ENCODE measurements at regions not wholly inside any gene's neighbourhood (a gene's known extent, or its start where the extent isn't known, plus 50 kb on each side); places are given as distances from the start of the nearest gene placed in this dataset.

DNA sequence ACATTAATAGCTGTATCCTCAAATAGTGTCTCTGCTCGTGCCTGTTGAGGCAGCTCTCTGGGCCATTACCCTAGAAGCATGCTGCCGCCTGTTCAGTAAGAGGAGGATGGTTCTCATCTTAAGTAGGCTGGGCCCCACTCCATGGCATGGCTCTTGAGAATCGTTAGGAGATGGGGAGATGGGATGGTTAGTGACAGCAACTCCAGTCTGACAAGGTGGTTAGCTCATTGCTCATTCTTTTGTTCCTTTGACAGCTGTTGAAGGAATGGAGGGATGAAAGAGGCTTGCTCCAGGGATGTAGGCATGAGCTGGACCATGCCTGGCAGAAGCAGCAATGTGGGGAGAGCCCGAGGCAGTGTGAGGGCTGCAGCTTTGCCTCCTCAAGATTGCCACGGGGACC, 68.2 kb downstream of the MAP10 start:
- H2AFZ ChIP-seq (ENCODE audit: low read length), result no peak overlapping the region
- no peaks in the 10 kb centered on the region for H3K27me3 ChIP-seq (ENCODE audit: control insufficient read depth in 3 of 3, insufficient read depth in 3 of 3, low read depth in 1 of 3, low read length in 3 of 3)
- no peak overlapping the region for H3K14ac ChIP-seq (ENCODE audit: low read length)
- no peaks in the 10 kb centered on the region for H3K36me3 ChIP-seq (replicated peaks in 1 of 2; ENCODE audit: control insufficient read depth in 2 of 2, insufficient read depth in 2 of 2, low read length in 2 of 2)
- H2AK5ac ChIP-seq (ENCODE audit: low read depth, low read length), result no peak overlapping the region
- no peak overlapping the region for H3K4ac ChIP-seq (ENCODE audit: low read length)
- peaks cover 0 to 4% of the 10 kb centered on the region in 2 donors for H3K4me1 ChIP-seq (ENCODE audit: control insufficient read depth in 2 of 2, insufficient read depth in 1 of 2, low read depth in 1 of 2, low read length in 2 of 2)
- no peak overlapping the region for H2BK5ac ChIP-seq (ENCODE audit: low read length)
- H3K9me3 ChIP-seq (replicated peaks in 1 of 2; ENCODE audit: control insufficient read depth in 2 of 2, insufficient read depth in 1 of 2, low read depth in 1 of 2, low read length in 2 of 2), result peaks cover 0 to 2% of the 10 kb centered on the region in 2 donors
- H4K8ac ChIP-seq (ENCODE audit: low read depth, low read length), result peak overlapping the region; percentile 89
- H3K79me1 ChIP-seq (ENCODE audit: low read depth, low read length), result no peaks in the 10 kb centered on the region
- no peak overlapping the region for H2BK15ac ChIP-seq (ENCODE audit: low read length)
- H3K23ac ChIP-seq (ENCODE audit: low read depth, low read length, poor library complexity), result no peak overlapping the region
- no peak overlapping the region for H3K4me2 ChIP-seq (ENCODE audit: insufficient read depth, low read length, poor library complexity, severe bottlenecking)
- H3K4me3 ChIP-seq (ENCODE audit: low read length in 2 of 2), result no peak overlapping the region
- no CpG with 5 or more reads among the region's 5 CpGs for WGBS, 2 donors (ENCODE audit: extremely low coverage in 2 of 2, insufficient read length in 2 of 2, insufficient replicate concordance in 1 of 2)
- H4K91ac ChIP-seq (ENCODE audit: low read depth, low read length, poor library complexity), result no peak overlapping the region
- H2BK120ac ChIP-seq (ENCODE audit: low read depth, low read length), result no peak overlapping the region
- no peak for DNase-seq (ENCODE audit: low spot score)
- H2BK12ac ChIP-seq (ENCODE audit: low read length), result no peak overlapping the region
- H3K27ac ChIP-seq (replicated peaks; ENCODE audit: low read length), result no peak overlapping the region
- no peak overlapping the region for H3K9ac ChIP-seq (ENCODE audit: low read depth, low read length, poor library complexity)
- H3K18ac ChIP-seq (ENCODE audit: low read length), result no peak overlapping the region

DNA sequence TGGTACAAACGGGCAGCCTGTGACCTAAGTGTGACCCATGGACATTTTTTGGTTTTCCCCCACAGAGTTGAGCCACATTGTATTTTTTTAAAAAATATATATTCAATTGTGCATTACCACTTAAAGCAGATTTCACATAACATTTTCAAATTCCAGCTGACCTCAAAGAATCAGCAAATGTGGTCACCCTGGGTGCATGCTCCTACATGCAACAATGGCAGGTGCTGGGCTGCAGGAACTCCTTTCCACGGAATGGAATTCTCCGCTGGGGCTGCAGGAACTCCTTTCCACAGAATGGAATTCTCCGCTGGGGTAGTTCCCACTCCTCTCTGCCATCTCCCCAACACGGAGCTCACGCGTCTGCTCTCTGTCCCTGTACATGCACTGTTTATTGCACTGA, 68.7 kb downstream of the MAP10 start:
- Histone ChIP-seq H3K4me3 (ENCODE audit: low read length in 2 of 2) (no peak overlapping the region), H3K4ac (ENCODE audit: low read length) (no peak overlapping the region), H2AK5ac (ENCODE audit: low read depth, low read length) (no peak overlapping the region), H2BK5ac (ENCODE audit: low read length) (no peak overlapping the region), H3K9me3 (replicated peaks in 1 of 2; ENCODE audit: control insufficient read depth in 2 of 2, insufficient read depth in 1 of 2, low read depth in 1 of 2, low read length in 2 of 2) (peaks cover 0 to 2% of the 10 kb centered on the region in 2 donors), H2BK12ac (ENCODE audit: low read length) (no peak overlapping the region), H4K8ac (ENCODE audit: low read depth, low read length) (no peak overlapping the region), H3K36me3 (replicated peaks in 1 of 2; ENCODE audit: control insufficient read depth in 2 of 2, insufficient read depth in 2 of 2, low read length in 2 of 2) (no peaks in the 10 kb centered on the region), H3K23ac (ENCODE audit: low read depth, low read length, poor library complexity) (no peak overlapping the region), H4K91ac (ENCODE audit: low read depth, low read length, poor library complexity) (no peak overlapping the region), H2BK120ac (ENCODE audit: low read depth, low read length) (no peak overlapping the region), H3K27me3 (ENCODE audit: control insufficient read depth in 3 of 3, insufficient read depth in 3 of 3, low read depth in 1 of 3, low read length in 3 of 3) (no peaks in the 10 kb centered on the region), H3K4me1 (ENCODE audit: control insufficient read depth in 2 of 2, insufficient read depth in 1 of 2, low read depth in 1 of 2, low read length in 2 of 2) (peaks cover 0 to 4% of the 10 kb centered on the region in 2 donors), H3K79me1 (ENCODE audit: low read depth, low read length) (no peaks in the 10 kb centered on the region), H3K9ac (ENCODE audit: low read depth, low read length, poor library complexity) (no peak overlapping the region), H2BK15ac (ENCODE audit: low read length) (no peak overlapping the region), H3K18ac (ENCODE audit: low read length) (no peak overlapping the region), H2AFZ (ENCODE audit: low read length) (no peak overlapping the region), H3K14ac (ENCODE audit: low read length) (no peak overlapping the region), H3K4me2 (ENCODE audit: insufficient read depth, low read length, poor library complexity, severe bottlenecking) (no peak overlapping the region), H3K27ac (replicated peaks; ENCODE audit: low read length) (no peak overlapping the region)
- WGBS, 2 donors (ENCODE audit: extremely low coverage in 2 of 2, insufficient read length in 2 of 2, insufficient replicate concordance in 1 of 2), result no CpG with 5 or more reads among the region's 7 CpGs
- DNase-seq (ENCODE audit: low spot score), result no peak

DNA sequence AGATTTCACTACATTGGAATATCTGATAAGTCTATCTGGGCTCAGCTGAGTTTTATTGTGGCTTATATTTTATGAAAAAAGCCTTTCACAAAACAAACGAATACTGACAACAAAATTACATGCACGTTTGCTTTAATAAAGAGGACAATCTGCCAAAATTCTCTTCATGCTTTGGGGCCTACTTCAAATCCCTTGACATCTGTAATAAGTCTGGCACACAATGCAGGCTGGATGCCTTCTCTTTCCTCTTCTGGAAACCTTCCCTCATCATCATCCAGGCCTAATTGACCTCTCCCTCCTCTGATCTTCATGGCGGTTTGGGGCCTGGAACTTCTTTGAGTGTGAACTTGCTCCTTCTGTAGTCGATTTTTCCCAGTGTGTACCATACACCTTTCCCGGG, 70.3 kb downstream of the MAP10 start:
- Histone ChIP-seq H3K4me2 (ENCODE audit: insufficient read depth, low read length, poor library complexity, severe bottlenecking) (no peak overlapping the region), H3K9ac (ENCODE audit: low read depth, low read length, poor library complexity) (no peak overlapping the region), H4K91ac (ENCODE audit: low read depth, low read length, poor library complexity) (no peak overlapping the region), H3K27me3 (ENCODE audit: control insufficient read depth in 3 of 3, insufficient read depth in 3 of 3, low read depth in 1 of 3, low read length in 3 of 3) (no peaks in the 10 kb centered on the region), H2AK5ac (ENCODE audit: low read depth, low read length) (no peak overlapping the region), H3K14ac (ENCODE audit: low read length) (no peak overlapping the region), H2BK5ac (ENCODE audit: low read length) (no peak overlapping the region), H2BK12ac (ENCODE audit: low read length) (no peak overlapping the region), H3K36me3 (replicated peaks in 1 of 2; ENCODE audit: control insufficient read depth in 2 of 2, insufficient read depth in 2 of 2, low read length in 2 of 2) (no peaks in the 10 kb centered on the region), H3K23ac (ENCODE audit: low read depth, low read length, poor library complexity) (no peak overlapping the region), H3K4me3 (ENCODE audit: low read length in 2 of 2) (no peak overlapping the region), H3K18ac (ENCODE audit: low read length) (no peak overlapping the region), H3K4ac (ENCODE audit: low read length) (no peak overlapping the region), H3K9me3 (replicated peaks in 1 of 2; ENCODE audit: control insufficient read depth in 2 of 2, insufficient read depth in 1 of 2, low read depth in 1 of 2, low read length in 2 of 2) (peaks cover 0 to 2% of the 10 kb centered on the region in 2 donors), H4K8ac (ENCODE audit: low read depth, low read length) (no peak overlapping the region), H2BK15ac (ENCODE audit: low read length) (no peak overlapping the region), H3K79me1 (ENCODE audit: low read depth, low read length) (no peaks in the 10 kb centered on the region), H3K4me1 (ENCODE audit: control insufficient read depth in 2 of 2, insufficient read depth in 1 of 2, low read depth in 1 of 2, low read length in 2 of 2) (peaks cover 0 to 4% of the 10 kb centered on the region in 2 donors), H2BK120ac (ENCODE audit: low read depth, low read length) (no peak overlapping the region), H2AFZ (ENCODE audit: low read length) (no peak overlapping the region), H3K27ac (replicated peaks; ENCODE audit: low read length) (no peak overlapping the region)
- DNase-seq (ENCODE audit: low spot score), result no peak
- no CpG with 5 or more reads among the region's 5 CpGs for WGBS, 2 donors (ENCODE audit: extremely low coverage in 2 of 2, insufficient read length in 2 of 2, insufficient replicate concordance in 1 of 2)

DNA sequence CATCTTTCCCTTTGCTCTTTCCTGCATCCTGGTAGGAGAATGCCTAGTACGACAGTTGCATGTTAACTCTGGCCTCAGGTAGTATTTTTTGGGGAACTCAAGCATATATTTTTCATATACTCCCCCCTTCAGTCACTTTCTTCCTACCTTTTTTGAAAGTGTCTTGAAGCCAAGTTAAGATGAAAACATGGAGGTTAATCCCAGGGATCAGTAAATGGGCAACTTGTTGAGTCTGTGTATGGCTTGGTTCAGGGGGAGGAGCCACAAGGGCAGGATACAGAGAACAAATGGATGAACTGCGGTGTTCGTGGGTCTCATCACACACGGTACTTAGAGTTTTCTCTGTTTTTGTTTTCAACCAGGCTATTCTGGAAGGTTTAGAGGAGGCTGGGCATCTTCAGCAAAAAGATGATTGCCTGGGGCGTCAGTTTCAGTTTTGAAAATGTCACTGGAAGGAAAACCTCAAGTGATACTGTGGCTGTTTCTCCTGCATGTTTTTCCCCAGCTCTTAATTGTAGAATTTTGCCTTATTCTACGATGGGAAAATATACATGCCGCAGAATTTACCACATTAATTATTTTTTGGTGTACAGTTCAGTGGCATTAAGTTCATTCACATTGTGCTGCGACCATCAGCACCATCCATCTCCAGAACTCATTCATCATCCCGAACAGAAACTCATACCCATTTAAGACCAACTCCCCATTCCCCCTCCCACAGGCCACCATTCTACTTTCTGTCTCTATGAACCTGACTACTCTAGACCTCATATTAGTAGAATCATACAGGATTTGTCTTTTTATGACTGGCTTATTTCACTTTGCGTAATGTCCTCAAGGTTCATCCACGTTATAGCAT, 71.5 kb downstream of the MAP10 start:
- Histone ChIP-seq H4K91ac (ENCODE audit: low read depth, low read length, poor library complexity) (no peak overlapping the region), H3K14ac (ENCODE audit: low read length) (no peak overlapping the region), H3K4me3 (ENCODE audit: low read length in 2 of 2) (no peak overlapping the region), H2AFZ (ENCODE audit: low read length) (no peak overlapping the region), H3K9ac (ENCODE audit: low read depth, low read length, poor library complexity) (no peak overlapping the region), H3K79me1 (ENCODE audit: low read depth, low read length) (no peaks in the 10 kb centered on the region), H3K27ac (replicated peaks; ENCODE audit: low read length) (no peak overlapping the region), H3K18ac (ENCODE audit: low read length) (no peak overlapping the region), H3K4me2 (ENCODE audit: insufficient read depth, low read length, poor library complexity, severe bottlenecking) (no peak overlapping the region), H2BK5ac (ENCODE audit: low read length) (no peak overlapping the region), H4K8ac (ENCODE audit: low read depth, low read length) (no peak overlapping the region), H3K27me3 (ENCODE audit: control insufficient read depth in 3 of 3, insufficient read depth in 3 of 3, low read depth in 1 of 3, low read length in 3 of 3) (no peaks in the 10 kb centered on the region), H3K4me1 (ENCODE audit: control insufficient read depth in 2 of 2, insufficient read depth in 1 of 2, low read depth in 1 of 2, low read length in 2 of 2) (peaks cover 0 to 4% of the 10 kb centered on the region in 2 donors), H3K9me3 (replicated peaks in 1 of 2; ENCODE audit: control insufficient read depth in 2 of 2, insufficient read depth in 1 of 2, low read depth in 1 of 2, low read length in 2 of 2) (peaks cover 0 to 2% of the 10 kb centered on the region in 2 donors), H2BK12ac (ENCODE audit: low read length) (no peak overlapping the region), H2BK15ac (ENCODE audit: low read length) (no peak overlapping the region), H3K36me3 (replicated peaks in 1 of 2; ENCODE audit: control insufficient read depth in 2 of 2, insufficient read depth in 2 of 2, low read length in 2 of 2) (no peaks in the 10 kb centered on the region), H2BK120ac (ENCODE audit: low read depth, low read length) (no peak overlapping the region), H3K23ac (ENCODE audit: low read depth, low read length, poor library complexity) (no peak overlapping the region), H3K4ac (ENCODE audit: low read length) (no peak overlapping the region), H2AK5ac (ENCODE audit: low read depth, low read length) (no peak overlapping the region)
- WGBS, 2 donors (ENCODE audit: extremely low coverage in 2 of 2, insufficient read length in 2 of 2, insufficient replicate concordance in 1 of 2), result no CpG with 5 or more reads among the region's 11 CpGs
- no peak for DNase-seq (ENCODE audit: low spot score)

All from neuronal stem cell (in vitro differentiated cells).